ENCODE measurements at regions not wholly inside any gene's neighbourhood (a gene's known extent, or its start where the extent isn't known, plus 50 kb on each side); places are given as distances from the start of the nearest gene placed in this dataset.

- no peak for TF ChIP-seq CTCF (IDR thresholded peaks at IDR 0.05; ENCODE audit: low read length)
- no peak for TF ChIP-seq EZH2 (IDR thresholded peaks at IDR 0.05; ENCODE audit: borderline replicate concordance, low read length)
- Histone ChIP-seq H3K9ac (ENCODE audit: low read length) (no peak overlapping the region), H2AFZ (ENCODE audit: low read length) (no peak overlapping the region), H3K9me3 (ENCODE audit: low read length) (no peaks in the 10 kb centered on the region), H3F3A (ENCODE audit: insufficient read depth, low read length) (no peaks in the 10 kb centered on the region), H3K4me1 (ENCODE audit: insufficient read depth, low read length, severe bottlenecking) (no peaks in the 10 kb centered on the region), H4K20me1 (ENCODE audit: insufficient read depth, low read length) (no peaks in the 10 kb centered on the region), H3K27me3 (ENCODE audit: insufficient read depth, low read length) (no peaks in the 10 kb centered on the region), H3K4me3 (ENCODE audit: low read depth, low read length, poor library complexity, severe bottlenecking) (no peak overlapping the region), H3K27ac (ENCODE audit: low read depth, low read length, poor library complexity, severe bottlenecking) (no peak overlapping the region), H3K36me3 (ENCODE audit: insufficient read depth, low read length) (no peaks in the 10 kb centered on the region), H3K79me2 (ENCODE audit: insufficient read depth, low read length) (no peaks in the 10 kb centered on the region), H3K9me2 (ENCODE audit: low read depth, low read length) (no peaks in the 10 kb centered on the region), H3K4me2 (ENCODE audit: low read length) (no peak overlapping the region)
Measured at GRCh38 chr10:10054466-10054865, 963.2 kb upstream of the CELF2 start.

GRCh38 chr10:10055656-10056442 lies 961.8 kb upstream of the CELF2 start:
- no peaks in the 10 kb centered on the region for H3K27me3 ChIP-seq (ENCODE audit: insufficient read depth, low read length)
- H4K20me1 ChIP-seq (ENCODE audit: insufficient read depth, low read length), result no peaks in the 10 kb centered on the region
- H3K4me3 ChIP-seq (ENCODE audit: low read depth, low read length, poor library complexity, severe bottlenecking), result no peak overlapping the region
- no peak overlapping the region for H2AFZ ChIP-seq (ENCODE audit: low read length)
- no peak overlapping the region for H3K9ac ChIP-seq (ENCODE audit: low read length)
- no peak overlapping the region for H3K4me2 ChIP-seq (ENCODE audit: low read length)
- H3K36me3 ChIP-seq (ENCODE audit: insufficient read depth, low read length), result no peaks in the 10 kb centered on the region
- no peaks in the 10 kb centered on the region for H3K4me1 ChIP-seq (ENCODE audit: insufficient read depth, low read length, severe bottlenecking)
- no peaks in the 10 kb centered on the region for H3K9me2 ChIP-seq (ENCODE audit: low read depth, low read length)
- no peak overlapping the region for H3K27ac ChIP-seq (ENCODE audit: low read depth, low read length, poor library complexity, severe bottlenecking)
- H3K79me2 ChIP-seq (ENCODE audit: insufficient read depth, low read length), result no peaks in the 10 kb centered on the region
- no peaks in the 10 kb centered on the region for H3F3A ChIP-seq (ENCODE audit: insufficient read depth, low read length)
- TF ChIP-seq EZH2 (IDR thresholded peaks at IDR 0.05; ENCODE audit: borderline replicate concordance, low read length) (no peak), CTCF (IDR thresholded peaks at IDR 0.05; ENCODE audit: low read length) (no peak)
- H3K9me3 ChIP-seq (ENCODE audit: low read length), result no peaks in the 10 kb centered on the region

- Histone ChIP-seq H3K9ac (ENCODE audit: low read length) (no peak overlapping the region), H3K4me1 (ENCODE audit: insufficient read depth, low read length, severe bottlenecking) (no peaks in the 10 kb centered on the region)
Measured at GRCh38 chr10:10056961-10057360, 960.7 kb upstream of the CELF2 start.

More at GRCh38 chr10:10056961-10057360, 960.7 kb upstream of the CELF2 start:
- Histone ChIP-seq H3K36me3 (ENCODE audit: insufficient read depth, low read length) (no peaks in the 10 kb centered on the region), H3K27ac (ENCODE audit: low read depth, low read length, poor library complexity, severe bottlenecking) (no peak overlapping the region), H3K79me2 (ENCODE audit: insufficient read depth, low read length) (no peaks in the 10 kb centered on the region), H4K20me1 (ENCODE audit: insufficient read depth, low read length) (no peaks in the 10 kb centered on the region), H3K27me3 (ENCODE audit: insufficient read depth, low read length) (no peaks in the 10 kb centered on the region), H3K4me3 (ENCODE audit: low read depth, low read length, poor library complexity, severe bottlenecking) (no peak overlapping the region), H2AFZ (ENCODE audit: low read length) (no peak overlapping the region), H3F3A (ENCODE audit: insufficient read depth, low read length) (no peaks in the 10 kb centered on the region), H3K9me2 (ENCODE audit: low read depth, low read length) (no peaks in the 10 kb centered on the region), H3K9me3 (ENCODE audit: low read length) (no peaks in the 10 kb centered on the region), H3K4me2 (ENCODE audit: low read length) (no peak overlapping the region)
- TF ChIP-seq CTCF (IDR thresholded peaks at IDR 0.05; ENCODE audit: low read length) (no peak), EZH2 (IDR thresholded peaks at IDR 0.05; ENCODE audit: borderline replicate concordance, low read length) (no peak)
